GM18873 (cell line): ENCODE measurements at regions not wholly inside any gene's neighbourhood (a gene's known extent, or its start where the extent isn't known, plus 50 kb on each side); places are given as distances from the start of the nearest gene placed in this dataset.
"Not testable (repeated sequence)": the region's sequence is repeated elsewhere in the genome, so short reads cannot be mapped to it uniquely, and the experiment has no call there.

Experiments
- ATAC-seq: cut with Tn5 transposase; IDR thresholded peaks from one replicate; pipeline ENCODE4 v1.9.1; 2021; ENCODE audit warnings: mild to moderate bottlenecking, moderate library complexity, moderate number of reproducible peaks; ENCODE audit not compliant: unreplicated experiment, low FRiP score

- no peak for ATAC-seq
Measured at GRCh38 chr1:221237587-221237986, 358.3 kb downstream of the HLX start.

DNA sequence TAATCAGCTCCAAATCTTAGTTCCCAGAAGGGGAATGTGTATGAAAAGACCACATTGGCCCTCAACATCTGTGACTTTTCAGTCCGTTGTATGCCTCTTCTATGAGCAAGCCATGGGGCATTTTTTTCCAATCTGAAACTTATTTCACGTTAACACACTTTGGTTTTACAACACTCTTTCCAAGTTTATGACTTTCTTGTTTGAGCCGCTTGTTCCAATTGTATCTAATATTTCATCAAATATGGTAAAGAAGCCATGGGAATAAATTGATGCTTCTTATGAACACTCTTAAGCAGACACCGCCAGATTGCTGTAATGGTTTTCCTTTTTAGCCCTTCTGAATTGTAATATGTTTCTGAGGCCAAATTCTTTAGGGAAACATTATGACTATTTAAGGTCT, 359.9 kb downstream of the HLX start:
- no peak for ATAC-seq

DNA sequence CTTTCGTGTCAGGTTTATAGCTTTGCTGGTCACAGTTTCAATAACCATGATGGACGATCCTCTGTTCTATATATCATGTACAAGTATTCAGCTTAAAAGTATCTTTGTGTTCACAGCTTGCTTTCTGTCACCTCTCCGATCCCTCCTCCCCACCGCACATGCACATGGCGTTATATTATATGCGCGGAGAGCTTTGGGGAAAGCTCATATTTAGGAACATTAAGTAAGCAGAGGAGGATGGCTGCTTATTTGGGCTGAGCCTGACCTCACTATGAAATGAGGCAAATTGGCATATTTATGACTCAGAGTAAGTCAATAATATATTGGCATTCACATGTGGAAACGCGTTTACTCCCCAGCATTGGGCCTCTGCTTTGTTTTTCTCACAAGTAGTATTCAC, 360.5 kb downstream of the HLX start:
- no peak for ATAC-seq

DNA sequence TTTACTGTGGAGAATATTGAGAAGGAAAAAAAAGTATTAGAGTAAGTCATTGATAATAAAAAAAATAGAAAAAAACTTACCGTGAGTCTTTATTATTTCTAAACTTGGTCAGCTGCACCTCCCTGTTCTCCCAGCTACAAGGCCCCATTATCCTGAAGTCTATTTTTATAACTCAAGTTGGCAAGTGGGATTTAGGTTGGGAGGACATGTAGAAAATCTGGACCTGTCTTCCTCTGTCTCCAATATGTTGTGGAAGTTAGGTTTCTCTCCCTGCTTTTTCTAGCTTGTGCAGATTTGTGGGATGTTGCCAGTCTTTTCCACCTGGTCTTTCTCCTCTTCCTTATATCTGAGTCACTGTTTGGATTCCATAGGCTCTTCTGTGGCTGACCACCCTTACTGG, 361.4 kb downstream of the HLX start:
- ATAC-seq: no peak

DNA sequence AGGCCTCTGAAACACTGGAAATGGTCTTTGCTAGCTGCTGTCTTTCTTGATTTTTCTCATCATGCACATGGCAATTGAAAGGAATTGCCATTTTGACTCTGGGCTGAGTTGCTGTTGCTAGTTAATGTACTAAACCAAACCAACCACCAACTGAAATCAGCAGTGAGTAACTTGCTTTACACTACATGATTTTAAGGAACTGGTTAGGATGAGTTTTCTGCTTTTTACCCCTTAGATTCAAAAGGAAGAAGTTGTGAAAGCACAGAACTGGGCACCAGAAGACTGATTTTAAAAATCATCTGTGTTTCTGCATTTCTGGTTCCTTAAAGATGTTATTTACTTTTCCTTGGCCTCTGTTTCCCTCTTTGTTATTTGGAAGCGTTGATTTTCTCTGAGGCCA, 361.9 kb downstream of the HLX start:
- no peak for ATAC-seq

GRCh38 chr1:221241592-221241991, 362.3 kb downstream of the HLX start:
- ATAC-seq: no peak

GRCh38 chr1:221246067-221246466, 366.8 kb downstream of the HLX start:
- no peak for ATAC-seq

DNA sequence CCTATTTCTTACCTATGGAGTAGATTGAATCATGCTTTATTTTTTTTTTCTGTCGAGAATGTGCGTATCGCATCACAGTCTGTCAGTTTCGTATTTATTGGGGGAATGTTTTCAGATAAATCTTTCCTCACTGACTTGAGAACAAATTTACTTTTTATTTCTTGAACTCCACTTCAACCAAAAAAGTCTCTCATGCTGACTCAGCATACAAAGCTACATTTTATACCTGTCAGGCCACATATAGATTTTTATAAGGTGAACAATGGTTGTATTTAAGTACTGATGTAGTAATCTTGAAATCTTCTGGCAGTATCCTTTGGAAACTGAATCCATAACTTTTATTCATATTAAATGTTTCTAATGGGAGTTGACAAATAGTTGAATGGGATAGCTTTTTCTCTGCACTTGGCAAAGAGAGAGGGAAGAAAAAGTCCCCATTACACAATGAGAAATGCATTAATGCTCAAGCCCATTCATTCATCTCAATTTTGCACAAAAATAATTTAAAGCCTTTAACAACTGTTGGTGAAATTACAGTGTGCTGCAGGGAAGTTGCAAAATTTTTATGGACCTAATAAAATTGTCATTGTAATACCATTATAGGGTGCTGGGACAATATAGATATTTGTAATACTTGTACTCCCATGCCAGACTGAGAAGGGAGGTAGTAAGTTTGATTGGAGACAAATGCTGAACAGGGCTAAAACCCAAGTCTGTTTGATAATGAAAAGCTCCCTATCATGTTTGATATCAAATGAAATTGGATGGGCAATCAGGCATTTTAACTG, 367.6 kb downstream of the HLX start:
- no peak for ATAC-seq

DNA sequence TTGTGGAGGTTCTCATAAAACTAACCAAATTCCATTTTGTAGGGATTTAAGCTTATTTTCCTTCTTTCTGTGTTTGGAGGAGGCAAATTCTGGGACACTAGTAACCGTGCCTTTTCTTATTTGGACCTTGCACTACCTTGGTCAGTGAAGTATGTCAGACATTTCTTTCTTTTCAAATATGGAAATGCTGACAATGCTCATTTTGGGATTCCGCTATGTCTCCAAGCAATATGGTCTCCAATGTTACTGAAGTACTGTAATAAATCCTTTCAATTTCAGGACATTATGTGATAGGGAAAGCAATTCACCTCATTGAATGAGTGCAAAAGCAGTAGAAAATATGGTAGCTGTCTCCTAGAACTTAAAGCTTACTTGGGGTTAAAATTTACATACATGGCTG, 372.3 kb downstream of the HLX start:
- ATAC-seq: no peak

GRCh38 chr1:221254813-221255212, 375.6 kb downstream of the HLX start:
- ATAC-seq: no peak

GRCh38 chr1:221256773-221257172, 377.5 kb downstream of the HLX start:
- no peak for ATAC-seq

GRCh38 chr1:221257548-221257947, 378.3 kb downstream of the HLX start:
- ATAC-seq: not testable (repeated sequence)

GRCh38 chr1:221262677-221263076, 383.4 kb downstream of the HLX start:
- ATAC-seq: not testable (repeated sequence)

DNA sequence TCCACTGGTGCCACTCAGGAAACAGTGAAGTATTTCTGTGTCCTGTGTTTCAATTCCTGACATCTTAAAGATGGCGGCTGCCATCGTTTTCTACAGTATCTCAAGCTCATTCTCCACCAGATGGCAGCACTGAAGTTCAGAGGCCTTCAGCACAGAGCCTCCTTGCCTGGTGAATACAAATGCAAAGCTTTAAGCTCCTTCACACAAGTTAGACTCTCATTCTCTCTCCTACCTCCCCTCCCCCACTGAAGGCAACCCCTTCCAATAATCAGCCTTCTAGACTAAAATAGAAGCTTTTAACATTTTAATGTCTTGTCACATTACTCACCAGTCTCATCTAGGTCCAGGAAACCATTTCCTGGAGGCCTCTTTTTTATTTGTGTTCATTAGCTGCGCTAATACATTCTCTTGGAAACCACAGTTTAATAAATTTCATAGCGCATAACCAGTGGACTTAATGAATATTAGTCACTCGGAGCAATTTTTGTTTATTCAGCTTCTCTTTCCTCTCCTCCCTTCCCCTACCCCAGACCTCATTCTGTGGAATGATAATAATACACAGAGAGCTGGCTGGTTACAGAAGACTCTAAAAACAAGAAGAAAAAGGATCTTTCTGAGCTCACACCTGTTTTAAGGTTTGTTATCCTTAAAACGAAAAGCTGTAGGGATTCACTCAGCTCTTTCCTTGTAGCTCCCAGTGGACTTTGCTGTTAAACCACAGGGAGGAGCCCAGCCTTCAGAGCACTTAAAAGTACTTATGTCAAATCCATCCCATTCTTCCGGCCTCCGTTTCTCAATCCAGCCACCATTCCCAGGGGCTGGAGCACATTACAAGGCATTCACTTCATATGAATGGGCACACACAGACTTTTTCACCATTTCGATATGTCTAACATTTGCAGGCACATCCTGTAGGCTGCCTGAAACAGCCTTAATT, 384.9 kb downstream of the HLX start:
- ATAC-seq: peak; percentile 79

GRCh38 chr1:221264848-221265247, 385.6 kb downstream of the HLX start:
- ATAC-seq: no peak

GRCh38 chr1:221268295-221268694, 389.1 kb downstream of the HLX start:
- ATAC-seq: no peak

- no peak for ATAC-seq
Measured at GRCh38 chr1:221271701-221272100, 392.5 kb downstream of the HLX start.

- ATAC-seq: no peak
Measured at GRCh38 chr1:221272940-221273339, 393.7 kb downstream of the HLX start.

GRCh38 chr1:221274373-221274772, 395.1 kb downstream of the HLX start:
- no peak for ATAC-seq

GRCh38 chr1:221276896-221277409, 397.7 kb downstream of the HLX start:
- ATAC-seq: no peak

- ATAC-seq: no peak
Measured at GRCh38 chr1:221279146-221279545, 399.9 kb downstream of the HLX start.
